Omental fat pad (tissue), 3 donors: ENCODE measurements at regions not wholly inside any gene's neighbourhood (a gene's known extent, or its start where the extent isn't known, plus 50 kb on each side); places are given as distances from the start of the nearest gene placed in this dataset.

Experiments used
- ATAC-seq: fragments of 150-250 bp; one replicate; pipeline ENCODE4 v1.9.1; 2016; ENCODE audit warnings: mild to moderate bottlenecking, moderate library complexity; ENCODE audit not compliant: low FRiP score
- DNase-seq: peaks from one replicate; pipeline ENCODE4 v3.0.0-alpha.2; 2019; ENCODE audit warnings: low spot score
- CTCF ChIP-seq, 3 donors: fragments of 450-650 bp; IDR thresholded peaks; one replicate each; pipeline ENCODE4 v1.5.1; 2016 to 2017; ENCODE audit warnings: antibody characterized with exemption in 3 of 3, mild to moderate bottlenecking in 3 of 3, moderate library complexity in 2 of 3

GRCh38 chr13:44035400-44035799 is 155.7 kb downstream of the LACC1 start:
- no peak for DNase-seq
- no peak for ATAC-seq
- no peak for TF ChIP-seq CTCF (IDR thresholded peaks at IDR 0.05)

- no peak for DNase-seq
- TF ChIP-seq CTCF (IDR thresholded peaks at IDR 0.05): no peak
- ATAC-seq: peak; percentile 54
These were observed 160.5 kb downstream of the LACC1 start for GRCh38 chr13:44040070-44040817.

DNA sequence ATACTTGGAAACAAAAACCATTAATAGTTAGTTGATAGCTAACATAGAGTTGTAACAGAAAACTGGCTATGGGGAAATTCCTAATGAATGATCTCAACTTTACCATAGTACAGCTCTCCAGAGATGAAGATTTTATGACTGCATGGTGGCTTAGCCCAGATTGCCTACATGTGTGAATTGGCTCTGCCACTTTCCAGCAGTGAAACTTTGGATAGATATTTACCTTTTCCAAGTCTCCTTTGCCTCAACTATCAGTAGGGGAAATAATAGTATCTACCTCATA is 161.1 kb downstream of the LACC1 start:
- no peak for TF ChIP-seq CTCF (IDR thresholded peaks at IDR 0.05)
- ATAC-seq: peak; percentile 70
- DNase-seq: no peak

DNA sequence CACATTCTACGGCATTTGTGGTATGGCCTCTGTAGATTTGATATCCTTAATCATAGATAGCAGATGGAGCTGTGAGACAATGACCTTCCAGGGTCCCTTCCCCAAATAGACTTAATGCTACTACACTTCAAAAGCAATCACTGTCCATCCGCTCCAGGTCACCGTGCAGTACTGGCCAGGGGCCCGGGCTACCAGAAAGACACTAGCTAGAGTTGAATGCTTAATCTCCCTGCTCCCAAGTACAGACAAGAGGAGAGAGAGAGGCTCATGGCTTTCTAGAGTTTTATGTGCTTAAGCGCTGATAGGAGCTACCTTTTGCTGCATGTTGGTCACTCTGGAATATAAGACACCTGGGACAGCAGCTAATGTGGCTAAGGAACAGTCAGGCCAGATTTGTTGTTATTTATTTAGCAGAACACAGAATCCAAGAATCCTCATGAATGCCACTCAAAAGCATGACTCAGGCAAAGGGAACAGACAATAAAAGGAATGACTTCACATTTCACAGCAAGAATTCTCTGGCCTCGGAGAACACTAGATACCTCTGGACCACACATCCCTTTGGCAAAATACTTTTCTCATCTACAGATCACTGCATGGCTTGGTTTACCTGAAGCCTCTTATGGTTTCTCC is 165.0 kb downstream of the LACC1 start:
- ATAC-seq (no peak), DNase-seq (no peak)
- TF ChIP-seq CTCF (IDR thresholded peaks at IDR 0.05): no peak

DNA sequence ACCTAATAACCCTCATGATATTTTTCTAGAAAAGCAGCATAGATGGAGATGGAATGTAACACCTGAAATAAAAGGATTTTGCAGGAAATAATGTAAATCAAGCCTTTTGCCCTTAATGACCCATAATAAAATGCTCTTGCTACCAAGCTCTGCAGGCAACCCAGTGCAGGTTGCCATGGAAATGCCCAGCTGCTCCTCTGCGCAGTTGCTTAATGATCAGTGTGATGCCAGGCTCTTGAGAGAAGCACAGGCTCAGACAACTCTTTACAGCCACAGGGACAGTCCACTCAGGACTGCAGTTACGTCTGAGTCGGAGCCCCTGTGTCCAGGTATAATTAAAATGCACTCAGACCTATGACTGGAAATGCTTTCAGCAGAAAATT is 165.5 kb downstream of the LACC1 start:
- no peak for ATAC-seq
- TF ChIP-seq CTCF (IDR thresholded peaks at IDR 0.05): no peak
- DNase-seq: no peak

- ATAC-seq (no peak), DNase-seq (no peak)
- TF ChIP-seq CTCF (IDR thresholded peaks at IDR 0.05): no peak
These were observed 166.7 kb downstream of the LACC1 start for GRCh38 chr13:44046428-44046827.

DNA sequence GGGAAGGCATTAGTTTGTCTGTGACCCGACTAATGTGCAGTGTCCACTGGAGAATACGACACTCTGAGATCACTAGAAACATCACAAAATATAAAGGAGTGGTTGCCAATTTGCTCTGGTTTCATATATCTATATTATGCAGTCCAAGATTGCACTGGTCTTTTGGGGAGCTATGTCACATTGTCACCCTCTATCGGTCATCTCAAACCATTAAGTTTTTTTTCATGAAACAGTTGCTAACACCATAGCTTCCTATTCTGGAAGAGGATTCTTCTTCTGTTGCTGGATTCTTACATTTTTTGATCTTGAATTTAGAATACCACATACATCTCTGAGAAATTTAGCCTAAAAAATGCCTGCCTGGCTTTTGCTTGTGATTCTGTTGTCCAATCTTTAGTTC is 168.6 kb downstream of the LACC1 start:
- no peak for TF ChIP-seq CTCF (IDR thresholded peaks at IDR 0.05)
- ATAC-seq (no peak), DNase-seq (no peak)
